Spleen (tissue), 11 donors: ENCODE measurements at regions not wholly inside any gene's neighbourhood (a gene's known extent, or its start where the extent isn't known, plus 50 kb on each side); places are given as distances from the start of the nearest gene placed in this dataset.

Source experiments
- DNase-seq: peaks from one replicate; pipeline ENCODE4 v3.0.0-alpha.2; 2020
- H3K27ac ChIP-seq, 8 donors: fragments of 200-600 bp; sonication (generic) in 7 of 8; 1 replicate in 4 of 8; 2 replicates in 4 of 8; pipeline versions ENCODE4 v1.5.0 to v1.8.0; 2016 to 2021; ENCODE audit warnings: inconsistent platforms in 4 of 8, mild to moderate bottlenecking in 4 of 8, moderate library complexity in 1 of 8
- H3K27me3 ChIP-seq, 7 donors: fragments of 200-600 bp; sonication (generic) in 6 of 7; replicated peaks in 1 of 7; 1 replicate in 4 of 7; 2 replicates in 3 of 7; pipeline versions ENCODE4 v1.5.0 to v1.8.0; 2016 to 2021; ENCODE audit warnings: inconsistent platforms in 3 of 7, mild to moderate bottlenecking in 1 of 7
- H3K36me3 ChIP-seq, 6 donors: fragments of 200-600 bp; sonication (generic) in 5 of 6; 1 replicate in 4 of 6; 2 replicates in 2 of 6; pipeline versions ENCODE4 v1.5.0 to v1.8.0; 2016 to 2021; ENCODE audit warnings: inconsistent platforms in 2 of 6
- H3K4me1 ChIP-seq, 6 donors: fragments of 200-600 bp; sonication (generic) in 5 of 6; 1 replicate in 3 of 6; 2 replicates in 3 of 6; pipeline versions ENCODE4 v1.5.0 to v1.8.0; 2016 to 2021; ENCODE audit warnings: inconsistent platforms in 3 of 6
- H3K4me3 ChIP-seq, 8 donors: fragments of 200-600 bp; sonication (generic) in 7 of 8; 1 replicate in 4 of 8; 2 replicates in 4 of 8; pipeline versions ENCODE4 v1.5.0 to v1.8.0; 2016 to 2021; ENCODE audit warnings: inconsistent platforms in 4 of 8, mild to moderate bottlenecking in 4 of 8, moderate library complexity in 2 of 8
- H3K9me3 ChIP-seq, 8 donors: fragments of 200-600 bp; sonication (generic) in 7 of 8; 1 replicate in 4 of 8; 2 replicates in 4 of 8; pipeline versions ENCODE4 v1.5.0 to v1.8.0; 2016 to 2021; ENCODE audit warnings: inconsistent platforms in 4 of 8
- POLR2A ChIP-seq, 3 donors: fragments of 450-650 bp; IDR thresholded peaks; one replicate each; pipeline ENCODE4 v1.5.1; 2017; ENCODE audit warnings: antibody characterized with exemption in 3 of 3, mild to moderate bottlenecking in 1 of 3
- POLR2AphosphoS5 ChIP-seq, 3 donors: sonication (generic); formaldehyde crosslinking; IDR thresholded peaks; one replicate each; pipeline ENCODE4 v1.5.1; 2017; ENCODE audit warnings: antibody characterized with exemption in 3 of 3
- WGBS, 5 donors: extraction: QIAGEN DNeasy Blood & Tissue Kit in 3 of 5; methylation state at CpG; one replicate each; pipeline versions ENCODE4 v1.1.5 to v1.1.7; 2013 to 2018; 5-methylcytosine and 5-hydroxymethylcytosine counted together
- intact Hi-C: fragments of 100-400 bp; cut with DNase I; formaldehyde crosslinking; loops from one replicate; pipeline ENCODE4 v1.15.0; 2023; ENCODE audit warnings: low total_unique reads
- TF ChIP-seq, protein P1 (sequence below), 11 experiments: fragments of 200-600 bp in 7 of 11; fragments of 450-650 bp in 4 of 11; sonication (generic) in 4 of 11; IDR thresholded peaks in 8 of 11; conservative IDR thresholded peaks in 3 of 11; 1 replicate in 7 of 11; 2 replicates in 4 of 11; pipeline versions ENCODE4 v1.4.0 to v1.8.0; 2016 to 2021; ENCODE audit warnings: antibody characterized with exemption in 11 of 11, inconsistent platforms in 4 of 11, mild to moderate bottlenecking in 1 of 11
- donor health status: healthy with polysubstance abuse.
- donor health status: DM: no; HTN: no; CAD: no; lungs with moderate emphysema.
- donor health status: DM: no; HTN: no; CAD: no.
- donor health status: Bipolar disorder and iron deficiency.
- donor health status: healthy.
- donor health status: DM: no; HTN: no; CAD: no.
- donor health status: DM: yes; HTN: yes; CAD: no.

DNA sequence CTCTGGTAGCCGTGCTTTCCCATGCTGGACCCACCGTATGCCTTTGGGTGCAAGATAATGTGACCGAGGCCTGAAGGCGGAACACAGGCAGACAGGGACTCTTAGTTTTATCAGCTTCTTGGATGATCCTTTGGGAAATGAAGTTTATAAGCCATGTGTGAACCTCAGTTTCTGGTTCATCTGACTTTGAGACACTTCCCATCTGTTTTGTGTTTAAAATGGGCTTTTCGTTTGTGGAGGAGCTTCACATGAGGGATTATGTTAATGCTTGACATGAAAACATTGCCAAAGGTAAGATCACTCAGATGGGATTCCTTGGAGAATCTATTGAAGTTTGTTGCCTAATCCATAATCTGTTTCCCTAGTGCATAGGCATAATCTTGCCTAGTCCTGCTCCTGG is 249.8 kb upstream of the LYZL1 start:
- Histone ChIP-seq H3K27me3 (no peaks in the 10 kb centered on the region), H3K9me3 (peaks cover 0 to 4% (median 0%) of the 10 kb centered on the region in 8 donors), H3K27ac (no peak overlapping the region), H3K4me1 (no peaks in the 10 kb centered on the region), H3K4me3 (no peak overlapping the region), H3K36me3 (no peaks in the 10 kb centered on the region)
- intact Hi-C loops: no loop called here
- DNase-seq: no peak
- 85 to 93% (median 92%) methylated on average over 5 of the region's 5 CpGs for WGBS, 5 donors
- no peak for TF ChIP-seq POLR2A (IDR thresholded peaks at IDR 0.05)
- TF ChIP-seq, protein P1, sequence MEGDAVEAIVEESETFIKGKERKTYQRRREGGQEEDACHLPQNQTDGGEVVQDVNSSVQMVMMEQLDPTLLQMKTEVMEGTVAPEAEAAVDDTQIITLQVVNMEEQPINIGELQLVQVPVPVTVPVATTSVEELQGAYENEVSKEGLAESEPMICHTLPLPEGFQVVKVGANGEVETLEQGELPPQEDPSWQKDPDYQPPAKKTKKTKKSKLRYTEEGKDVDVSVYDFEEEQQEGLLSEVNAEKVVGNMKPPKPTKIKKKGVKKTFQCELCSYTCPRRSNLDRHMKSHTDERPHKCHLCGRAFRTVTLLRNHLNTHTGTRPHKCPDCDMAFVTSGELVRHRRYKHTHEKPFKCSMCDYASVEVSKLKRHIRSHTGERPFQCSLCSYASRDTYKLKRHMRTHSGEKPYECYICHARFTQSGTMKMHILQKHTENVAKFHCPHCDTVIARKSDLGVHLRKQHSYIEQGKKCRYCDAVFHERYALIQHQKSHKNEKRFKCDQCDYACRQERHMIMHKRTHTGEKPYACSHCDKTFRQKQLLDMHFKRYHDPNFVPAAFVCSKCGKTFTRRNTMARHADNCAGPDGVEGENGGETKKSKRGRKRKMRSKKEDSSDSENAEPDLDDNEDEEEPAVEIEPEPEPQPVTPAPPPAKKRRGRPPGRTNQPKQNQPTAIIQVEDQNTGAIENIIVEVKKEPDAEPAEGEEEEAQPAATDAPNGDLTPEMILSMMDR (IDR thresholded peaks at IDR 0.05 in 8 of 11, conservative IDR thresholded peaks at IDR 0.05 in 3 of 11): no peak
- no peak for TF ChIP-seq POLR2AphosphoS5 (IDR thresholded peaks at IDR 0.05)

DNA sequence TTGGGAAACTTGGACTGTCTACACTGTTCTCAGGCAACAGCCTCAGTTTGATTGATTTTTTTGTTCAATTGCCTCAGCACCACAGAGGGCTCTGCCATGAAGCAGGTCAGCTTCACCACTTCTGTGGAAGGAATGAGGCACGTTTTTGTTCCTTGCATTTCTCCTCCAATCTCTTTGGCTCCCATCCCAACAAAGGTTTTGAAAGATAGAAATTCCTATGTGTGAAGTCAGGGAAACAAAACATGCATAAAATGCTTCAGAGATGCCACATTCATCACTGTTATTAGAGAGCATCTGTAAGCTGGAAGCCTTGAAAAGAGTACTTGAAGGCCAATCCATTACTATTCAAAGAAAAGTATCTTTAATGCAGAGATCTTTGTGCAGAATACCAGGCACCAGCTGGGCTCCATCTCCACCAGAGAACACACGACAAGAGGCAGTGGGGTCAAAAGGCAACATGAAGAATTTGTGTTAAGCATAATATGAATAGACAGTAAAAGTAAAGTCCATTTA is 249.1 kb upstream of the LYZL1 start:
- Histone ChIP-seq H3K36me3 (no peaks in the 10 kb centered on the region), H3K4me3 (no peak overlapping the region), H3K9me3 (peaks cover 0 to 4% (median 0%) of the 10 kb centered on the region in 8 donors), H3K4me1 (no peaks in the 10 kb centered on the region), H3K27ac (no peak overlapping the region), H3K27me3 (no peaks in the 10 kb centered on the region)
- 29 to 42% (median 33%) methylated on average over 2 of the region's 2 CpGs for WGBS, 5 donors
- TF ChIP-seq POLR2AphosphoS5 (IDR thresholded peaks at IDR 0.05): peak in 1 of 3 donors; percentile 43
- TF ChIP-seq, protein P1 (IDR thresholded peaks at IDR 0.05 in 8 of 11, conservative IDR thresholded peaks at IDR 0.05 in 3 of 11): no peak
- DNase-seq: no peak
- intact Hi-C loops: no loop called here

DNA sequence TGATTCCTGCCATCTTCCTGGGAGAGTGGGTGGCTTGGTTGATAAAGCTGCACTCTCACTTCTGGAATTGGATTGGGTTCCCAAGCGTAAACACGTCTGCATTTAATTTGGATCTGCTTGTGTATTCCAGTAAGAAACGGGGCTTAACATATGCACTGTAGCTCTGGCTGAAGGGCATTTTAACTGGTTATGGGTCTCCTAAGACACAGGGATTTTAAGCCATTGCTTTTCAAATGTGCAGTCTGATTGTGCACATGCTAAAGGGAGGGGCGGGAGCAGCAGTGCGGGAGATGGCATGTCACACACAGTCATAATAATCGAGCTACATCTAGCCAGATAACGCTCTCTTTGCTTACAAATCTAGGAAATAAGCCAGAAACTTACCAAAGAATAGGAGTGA is 247.3 kb upstream of the LYZL1 start:
- no peak for DNase-seq
- Histone ChIP-seq H3K4me1 (no peaks in the 10 kb centered on the region), H3K4me3 (no peak overlapping the region), H3K9me3 (peaks cover 0 to 4% (median 0%) of the 10 kb centered on the region in 8 donors), H3K27ac (peak overlapping the region in 2 of 8 donors; percentile 8 to 19), H3K27me3 (no peaks in the 10 kb centered on the region), H3K36me3 (no peaks in the 10 kb centered on the region)
- intact Hi-C loops: no loop called here
- TF ChIP-seq POLR2AphosphoS5 (IDR thresholded peaks at IDR 0.05): no peak
- no peak for TF ChIP-seq POLR2A (IDR thresholded peaks at IDR 0.05)
- 75 to 88% (median 78%) methylated on average over 7 of the region's 7 CpGs for WGBS, 5 donors

DNA sequence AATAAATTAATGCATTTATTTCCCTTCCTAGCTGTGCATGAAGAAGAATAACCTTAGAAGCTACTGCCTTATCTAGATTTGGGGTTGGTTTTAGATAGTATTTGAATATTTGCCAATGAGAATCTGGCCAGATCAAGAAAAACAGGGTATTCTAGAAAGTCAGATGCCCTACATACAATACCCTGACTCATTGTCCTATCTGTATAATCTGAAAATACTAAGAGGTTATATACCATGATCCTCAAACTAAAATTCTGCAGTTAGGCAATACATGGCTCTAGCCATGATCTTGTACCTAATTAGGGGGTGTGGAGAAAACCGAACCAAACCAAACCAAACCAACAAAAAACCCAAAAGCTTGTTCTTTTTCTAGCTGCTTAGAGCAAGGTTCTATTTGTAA is 240.4 kb upstream of the LYZL1 start:
- H3K4me3 ChIP-seq: no peak overlapping the region
- DNase-seq: no peak
- no peaks in the 10 kb centered on the region for H3K36me3 ChIP-seq
- WGBS, 5 donors: 86 to 94% (median 90%) methylated on average over 1 of the region's 1 CpG
- intact Hi-C loops: no loop called here
- H3K27ac ChIP-seq: no peak overlapping the region
- TF ChIP-seq, protein P1 (IDR thresholded peaks at IDR 0.05 in 8 of 11, conservative IDR thresholded peaks at IDR 0.05 in 3 of 11): no peak
- TF ChIP-seq POLR2AphosphoS5 (IDR thresholded peaks at IDR 0.05) (no peak), POLR2A (IDR thresholded peaks at IDR 0.05) (no peak)
- no peaks in the 10 kb centered on the region for H3K27me3 ChIP-seq
- no peaks in the 10 kb centered on the region for H3K4me1 ChIP-seq
- no peaks in the 10 kb centered on the region for H3K9me3 ChIP-seq

DNA sequence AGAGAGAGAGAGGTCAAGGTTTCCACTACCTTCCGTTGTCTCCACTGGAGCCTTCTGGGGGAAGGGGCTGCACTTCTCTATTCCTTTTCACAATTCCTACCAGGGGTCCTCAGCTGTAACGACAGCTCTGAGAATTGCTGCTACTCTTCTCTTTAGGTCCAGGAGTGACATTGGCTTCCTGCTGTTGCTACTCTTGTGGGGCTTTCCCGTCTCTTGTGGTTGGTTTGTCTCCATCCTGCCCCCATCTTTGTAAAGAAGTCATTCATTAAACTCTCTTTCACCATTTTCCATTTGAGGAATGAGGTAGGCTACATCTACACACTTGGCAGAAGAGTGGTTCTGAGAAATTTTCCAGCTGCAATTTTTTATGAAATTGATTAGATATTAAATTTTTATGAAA is 238.8 kb upstream of the LYZL1 start:
- H3K4me3 ChIP-seq: no peak overlapping the region
- H3K36me3 ChIP-seq: no peaks in the 10 kb centered on the region
- no peaks in the 10 kb centered on the region for H3K4me1 ChIP-seq
- H3K27me3 ChIP-seq: no peaks in the 10 kb centered on the region
- 54 to 91% (median 77%) methylated on average over 3 of the region's 3 CpGs for WGBS, 5 donors
- intact Hi-C loops: no loop called here
- no peak for DNase-seq
- TF ChIP-seq POLR2A (IDR thresholded peaks at IDR 0.05) (no peak), POLR2AphosphoS5 (IDR thresholded peaks at IDR 0.05) (no peak)
- TF ChIP-seq, protein P1 (IDR thresholded peaks at IDR 0.05 in 8 of 11, conservative IDR thresholded peaks at IDR 0.05 in 3 of 11): no peak
- no peak overlapping the region for H3K27ac ChIP-seq
- no peaks in the 10 kb centered on the region for H3K9me3 ChIP-seq
